IgD-negative memory B cell (primary cell): ENCODE measurements at regions not wholly inside any gene's neighbourhood (a gene's known extent, or its start where the extent isn't known, plus 50 kb on each side); places are given as distances from the start of the nearest gene placed in this dataset.
"Not testable (repeated sequence)": the region's sequence is repeated elsewhere in the genome, so short reads cannot be mapped to it uniquely, and the experiment has no call there.

Experiments used
- H3K27ac Mint-ChIP-seq, 3 donors: one replicate each; pipeline ENCODE4 v1.8.0; 2020 to 2022; ENCODE audit warnings: mild to moderate bottlenecking in 3 of 3, mixed read lengths in 3 of 3, moderate library complexity in 1 of 3
- H3K27me3 Mint-ChIP-seq: one replicate; pipeline ENCODE4 v1.8.0; 2021; ENCODE audit warnings: mixed read lengths
- H3K36me3 Mint-ChIP-seq: one replicate; pipeline ENCODE4 v1.8.0; 2020; ENCODE audit warnings: mild to moderate bottlenecking, mixed read lengths
- H3K4me1 Mint-ChIP-seq, 3 donors: one replicate each; pipeline ENCODE4 v1.8.0; 2020 to 2022; ENCODE audit warnings: mixed read lengths in 3 of 3, mild to moderate bottlenecking in 1 of 3
- H3K4me3 Mint-ChIP-seq, 4 donors: one replicate each; pipeline ENCODE4 v1.8.0; 2020 to 2022; ENCODE audit warnings: mild to moderate bottlenecking in 4 of 4, mixed read lengths in 4 of 4, moderate library complexity in 3 of 4
- H3K9me3 Mint-ChIP-seq, 3 donors: one replicate each; pipeline ENCODE4 v1.8.0; 2020 to 2021; ENCODE audit warnings: mixed read lengths in 3 of 3, mild to moderate bottlenecking in 1 of 3

DNA sequence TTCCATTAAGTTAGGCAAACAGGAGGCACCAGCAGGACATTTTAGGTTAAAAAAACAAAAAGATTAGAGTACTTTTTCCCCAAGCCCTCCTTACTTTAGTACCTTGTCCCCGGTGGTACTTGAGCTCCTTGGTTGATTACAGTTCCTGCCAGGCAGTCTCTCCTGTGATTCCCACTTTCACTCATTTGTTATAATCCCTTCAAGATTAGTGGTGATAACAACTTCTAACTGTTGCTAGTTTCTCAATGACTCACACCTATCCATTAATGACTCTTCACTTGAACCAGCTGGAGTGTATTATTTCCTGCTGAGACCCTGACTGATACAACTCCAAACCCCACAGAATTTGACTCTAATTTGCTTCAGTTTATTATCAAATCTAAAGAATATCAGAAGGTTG, 765.0 kb upstream of the DIAPH2 start:
- Mint-ChIP-seq H3K4me1 (no peaks in the 10 kb centered on the region), H3K27ac (no peak overlapping the region), H3K4me3 (no peak overlapping the region), H3K27me3 (no peaks in the 10 kb centered on the region), H3K36me3 (no peaks in the 10 kb centered on the region), H3K9me3 (peaks cover 0 to 1% (median 0%) of the 10 kb centered on the region in 3 donors)

DNA sequence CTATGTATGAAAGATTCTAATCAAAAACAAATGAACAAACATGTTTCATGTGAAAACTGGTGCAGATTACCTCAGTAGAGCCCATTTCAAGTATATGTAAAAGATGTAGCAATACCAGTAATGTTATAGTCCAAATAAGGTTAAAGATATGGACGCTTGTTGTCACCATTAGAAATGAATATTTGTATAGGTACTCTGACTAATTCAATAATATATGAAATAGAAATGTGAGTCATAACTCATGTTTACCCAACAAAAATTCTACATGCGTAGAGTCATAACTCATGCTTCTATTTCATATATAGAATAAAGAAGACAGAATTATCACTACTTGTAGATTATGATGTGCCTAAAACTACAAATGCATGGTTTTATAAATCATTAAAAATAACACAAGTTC, 739.1 kb upstream of the DIAPH2 start:
- no peaks in the 10 kb centered on the region for H3K27me3 Mint-ChIP-seq
- no peak overlapping the region for H3K27ac Mint-ChIP-seq
- H3K36me3 Mint-ChIP-seq, result no peaks in the 10 kb centered on the region
- no peak overlapping the region for H3K4me3 Mint-ChIP-seq
- no peaks in the 10 kb centered on the region for H3K9me3 Mint-ChIP-seq
- H3K4me1 Mint-ChIP-seq, result no peaks in the 10 kb centered on the region

GRCh38 chrX:95949588-95949987, 735.1 kb upstream of the DIAPH2 start:
- no peaks in the 10 kb centered on the region for H3K27me3 Mint-ChIP-seq
- no peaks in the 10 kb centered on the region for H3K9me3 Mint-ChIP-seq
- H3K27ac Mint-ChIP-seq, result no peak overlapping the region
- no peaks in the 10 kb centered on the region for H3K36me3 Mint-ChIP-seq
- no peaks in the 10 kb centered on the region for H3K4me1 Mint-ChIP-seq
- no peak overlapping the region for H3K4me3 Mint-ChIP-seq

- Mint-ChIP-seq H3K9me3 (no peaks in the 10 kb centered on the region), H3K27me3 (no peaks in the 10 kb centered on the region), H3K4me1 (no peaks in the 10 kb centered on the region), H3K27ac (no peak overlapping the region), H3K4me3 (no peak overlapping the region), H3K36me3 (no peaks in the 10 kb centered on the region)
Observed at GRCh38 chrX:95950679-95951078, 734.0 kb upstream of the DIAPH2 start.

GRCh38 chrX:95953564-95953963, 731.1 kb upstream of the DIAPH2 start:
- no peaks in the 10 kb centered on the region for H3K4me1 Mint-ChIP-seq
- H3K27me3 Mint-ChIP-seq, result no peaks in the 10 kb centered on the region
- H3K36me3 Mint-ChIP-seq, result no peaks in the 10 kb centered on the region
- peaks cover 0 to 2% (median 0%) of the 10 kb centered on the region in 3 donors for H3K9me3 Mint-ChIP-seq
- H3K4me3 Mint-ChIP-seq, result no peak overlapping the region
- no peak overlapping the region for H3K27ac Mint-ChIP-seq

- H3K36me3 Mint-ChIP-seq, result no peaks in the 10 kb centered on the region
- H3K27ac Mint-ChIP-seq, result no peak overlapping the region
- no peaks in the 10 kb centered on the region for H3K27me3 Mint-ChIP-seq
- H3K4me1 Mint-ChIP-seq, result peaks cover 0 to 2% (median 0%) of the 10 kb centered on the region in 3 donors
- H3K9me3 Mint-ChIP-seq, result peaks cover 0 to 5% (median 0%) of the 10 kb centered on the region in 3 donors
- no peak overlapping the region for H3K4me3 Mint-ChIP-seq
Observed at GRCh38 chrX:95956745-95957144, 727.9 kb upstream of the DIAPH2 start.

GRCh38 chrX:95973456-95974095, 711.1 kb upstream of the DIAPH2 start:
- not testable (repeated sequence) for H3K4me1 Mint-ChIP-seq, H3K9me3 Mint-ChIP-seq, H3K27me3 Mint-ChIP-seq, H3K36me3 Mint-ChIP-seq, H3K4me3 Mint-ChIP-seq
- H3K27ac Mint-ChIP-seq, result peak overlapping the region in 1 of 3 donors; percentile 12

- H3K9me3 Mint-ChIP-seq, result peaks cover 0 to 2% (median 0%) of the 10 kb centered on the region in 3 donors
- peak overlapping the region in 1 of 3 donors; percentile 12 for H3K27ac Mint-ChIP-seq
- no peaks in the 10 kb centered on the region for H3K36me3 Mint-ChIP-seq
- H3K4me1 Mint-ChIP-seq, result no peaks in the 10 kb centered on the region
- no peaks in the 10 kb centered on the region for H3K27me3 Mint-ChIP-seq
- H3K4me3 Mint-ChIP-seq, result no peak overlapping the region
Observed at GRCh38 chrX:95974096-95974470, 710.6 kb upstream of the DIAPH2 start.

GRCh38 chrX:95974890-95975289, 709.8 kb upstream of the DIAPH2 start:
- peaks cover 0 to 5% (median 3%) of the 10 kb centered on the region in 3 donors for H3K9me3 Mint-ChIP-seq
- H3K4me1 Mint-ChIP-seq, result no peaks in the 10 kb centered on the region
- no peak overlapping the region for H3K27ac Mint-ChIP-seq
- H3K4me3 Mint-ChIP-seq, result no peak overlapping the region
- no peaks in the 10 kb centered on the region for H3K27me3 Mint-ChIP-seq
- H3K36me3 Mint-ChIP-seq, result no peaks in the 10 kb centered on the region

GRCh38 chrX:95995583-95995982, 689.1 kb upstream of the DIAPH2 start:
- no peaks in the 10 kb centered on the region for H3K27me3 Mint-ChIP-seq

DNA sequence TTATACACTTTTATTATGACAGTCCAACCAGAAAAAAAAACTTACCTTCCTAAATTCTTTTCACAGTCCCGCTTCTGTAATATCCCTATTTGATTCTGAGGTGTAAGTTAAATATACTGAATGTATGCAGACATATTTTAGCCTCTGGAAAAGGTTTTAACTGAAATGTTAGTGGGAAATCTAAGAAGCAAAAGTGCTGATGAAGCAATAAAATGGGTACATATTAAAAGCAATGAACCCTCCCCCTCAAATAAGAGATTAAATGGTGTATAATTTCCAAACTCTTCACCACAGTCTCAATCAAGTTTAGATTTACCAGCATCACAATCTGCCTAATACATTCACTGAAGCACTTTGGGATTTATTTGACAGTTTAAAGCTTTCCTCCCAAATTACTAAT, 688.3 kb upstream of the DIAPH2 start:
- Mint-ChIP-seq H3K9me3 (peaks cover 0 to 2% (median 0%) of the 10 kb centered on the region in 3 donors), H3K27ac (no peak overlapping the region), H3K36me3 (no peaks in the 10 kb centered on the region), H3K4me3 (no peak overlapping the region), H3K4me1 (no peaks in the 10 kb centered on the region), H3K27me3 (no peaks in the 10 kb centered on the region)

More at GRCh38 chrX:95995583-95995982, 689.1 kb upstream of the DIAPH2 start:
- H3K4me1 Mint-ChIP-seq, result no peaks in the 10 kb centered on the region
- no peak overlapping the region for H3K4me3 Mint-ChIP-seq
- no peak overlapping the region for H3K27ac Mint-ChIP-seq
- peaks cover 0 to 2% (median 0%) of the 10 kb centered on the region in 3 donors for H3K9me3 Mint-ChIP-seq
- no peaks in the 10 kb centered on the region for H3K36me3 Mint-ChIP-seq

- Mint-ChIP-seq H3K9me3 (peaks cover 0 to 2% (median 0%) of the 10 kb centered on the region in 3 donors), H3K36me3 (no peaks in the 10 kb centered on the region), H3K27ac (no peak overlapping the region), H3K4me3 (no peak overlapping the region), H3K4me1 (no peaks in the 10 kb centered on the region), H3K27me3 (no peaks in the 10 kb centered on the region)
Observed at GRCh38 chrX:96002431-96002830, 682.2 kb upstream of the DIAPH2 start.

DNA sequence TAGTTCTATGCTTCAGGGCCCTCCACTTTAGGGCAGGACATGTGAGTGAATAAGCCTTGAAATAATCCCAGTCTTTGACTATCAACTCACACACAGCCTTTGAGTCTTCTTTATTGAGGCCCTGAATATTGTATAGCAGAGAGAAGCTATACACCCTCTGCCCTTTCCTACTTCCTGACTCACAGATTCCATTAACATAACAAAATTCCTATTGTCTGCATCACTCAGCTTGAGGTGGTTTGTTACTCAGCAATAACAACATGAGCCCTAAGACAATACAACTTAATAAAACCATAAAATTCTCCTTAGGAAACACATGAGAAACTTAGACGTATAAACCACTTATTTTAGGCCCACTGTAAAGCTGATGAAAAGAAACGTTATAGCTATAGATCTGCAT, 680.3 kb upstream of the DIAPH2 start:
- Mint-ChIP-seq H3K4me1 (no peaks in the 10 kb centered on the region), H3K36me3 (no peaks in the 10 kb centered on the region), H3K4me3 (no peak overlapping the region), H3K27ac (no peak overlapping the region), H3K27me3 (no peaks in the 10 kb centered on the region), H3K9me3 (no peaks in the 10 kb centered on the region)

DNA sequence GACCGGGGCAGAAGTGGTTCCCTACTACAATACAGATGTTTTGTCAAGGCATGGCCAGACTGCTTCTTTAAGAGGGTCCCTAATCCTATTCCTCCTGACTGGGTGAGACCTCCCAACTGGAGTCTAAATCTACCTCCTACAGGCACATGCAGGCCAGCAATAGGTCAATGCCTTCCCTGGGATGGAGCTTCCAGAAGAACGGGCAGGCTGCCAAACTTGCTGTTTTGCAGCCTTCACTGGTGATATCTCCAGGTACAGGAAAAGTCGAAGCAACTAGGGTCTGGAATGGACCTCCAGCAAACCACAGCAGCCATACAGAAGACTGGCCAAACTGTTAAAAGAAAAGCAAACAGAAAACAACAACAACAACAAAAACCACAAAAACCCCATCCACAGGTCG, 678.4 kb upstream of the DIAPH2 start:
- Mint-ChIP-seq H3K36me3 (no peaks in the 10 kb centered on the region), H3K4me1 (no peaks in the 10 kb centered on the region), H3K27ac (no peak overlapping the region), H3K9me3 (peaks cover 0 to 2% (median 0%) of the 10 kb centered on the region in 3 donors), H3K27me3 (no peaks in the 10 kb centered on the region), H3K4me3 (no peak overlapping the region)

DNA sequence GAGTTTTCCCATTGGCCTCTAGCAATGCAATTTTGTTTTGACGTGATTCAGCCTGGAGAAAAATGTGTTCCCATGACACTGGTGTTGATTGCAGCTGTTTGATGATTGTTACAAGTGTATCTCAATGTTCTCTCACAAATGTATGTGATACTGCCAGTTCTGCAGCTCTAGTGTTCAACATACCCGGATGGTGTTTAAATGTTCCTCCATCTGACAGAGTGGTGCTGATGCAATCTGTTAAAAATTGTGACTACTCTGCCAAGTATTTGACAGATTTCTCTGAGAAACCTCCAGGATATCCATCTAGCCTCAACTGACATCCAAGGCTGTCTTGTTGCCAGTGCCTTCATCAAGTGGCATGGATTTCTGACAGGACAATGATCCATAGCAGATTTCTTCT, 657.2 kb upstream of the DIAPH2 start:
- H3K27ac Mint-ChIP-seq, result no peak overlapping the region
- H3K4me1 Mint-ChIP-seq, result no peaks in the 10 kb centered on the region
- no peak overlapping the region for H3K4me3 Mint-ChIP-seq
- H3K27me3 Mint-ChIP-seq, result no peaks in the 10 kb centered on the region
- H3K36me3 Mint-ChIP-seq, result no peaks in the 10 kb centered on the region
- H3K9me3 Mint-ChIP-seq, result peaks cover 0 to 4% (median 2%) of the 10 kb centered on the region in 3 donors

DNA sequence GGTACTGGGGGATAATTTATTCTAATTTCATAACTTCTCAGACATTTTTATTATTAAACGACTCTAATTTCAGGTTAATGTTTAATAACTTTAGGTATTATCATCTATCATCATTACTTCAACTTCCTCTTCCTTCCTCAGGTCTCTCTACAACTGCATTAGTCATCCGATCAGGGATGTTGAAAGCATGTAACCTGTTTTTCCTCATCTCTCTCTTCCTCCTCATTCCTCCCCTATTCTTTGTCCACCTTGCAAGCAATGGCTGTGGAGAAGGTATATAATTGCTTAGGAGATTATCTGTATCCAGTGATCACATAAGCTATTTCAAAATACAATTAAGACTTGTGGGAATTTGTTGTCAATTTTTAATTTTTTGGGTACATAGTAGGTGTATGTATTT, 632.6 kb upstream of the DIAPH2 start:
- Mint-ChIP-seq H3K27me3 (no peaks in the 10 kb centered on the region), H3K9me3 (peaks cover 0 to 8% (median 0%) of the 10 kb centered on the region in 3 donors), H3K36me3 (no peaks in the 10 kb centered on the region), H3K4me1 (no peaks in the 10 kb centered on the region), H3K27ac (no peak overlapping the region), H3K4me3 (no peak overlapping the region)
